Activated T-cell treated with anti-CD3 and anti-CD28 coated beads, Interleukin-2, amount 50 U/mL, for 24 hours (primary cell): ENCODE measurements at regions not wholly inside any gene's neighbourhood (a gene's known extent, or its start where the extent isn't known, plus 50 kb on each side); places are given as distances from the start of the nearest gene placed in this dataset.
"Not testable (repeated sequence)": the region's sequence is repeated elsewhere in the genome, so short reads cannot be mapped to it uniquely, and the experiment has no call there.

Experiments used
- DNase-seq: peaks from one replicate; pipeline ENCODE4 v3.0.0-alpha.2; 2020
- H3K27ac Mint-ChIP-seq: 2 replicates; pipeline ENCODE4 v1.8.0; 2020; ENCODE audit warnings: mild to moderate bottlenecking, mixed read lengths
- H3K27me3 Mint-ChIP-seq: 2 replicates; pipeline ENCODE4 v1.8.0; 2020; ENCODE audit warnings: mixed read lengths
- H3K36me3 Mint-ChIP-seq: 2 replicates; pipeline ENCODE4 v1.8.0; 2020; ENCODE audit warnings: low read depth, mixed read lengths
- H3K4me1 Mint-ChIP-seq: 2 replicates; pipeline ENCODE4 v1.8.0; 2020; ENCODE audit warnings: low read depth, mixed read lengths
- H3K4me3 Mint-ChIP-seq: 2 replicates; pipeline ENCODE4 v1.8.0; 2020; ENCODE audit warnings: mild to moderate bottlenecking, moderate library complexity, mixed read lengths
- H3K9me3 Mint-ChIP-seq: 2 replicates; pipeline ENCODE4 v1.8.0; 2020; ENCODE audit warnings: mixed read lengths

- H3K27me3 Mint-ChIP-seq = peaks cover 3% of the 10 kb centered on the region
- no peak overlapping the region for H3K4me3 Mint-ChIP-seq
- no peaks in the 10 kb centered on the region for H3K36me3 Mint-ChIP-seq
- DNase-seq = no peak
- H3K9me3 Mint-ChIP-seq = peaks cover 3% of the 10 kb centered on the region
- H3K27ac Mint-ChIP-seq = no peak overlapping the region
- no peaks in the 10 kb centered on the region for H3K4me1 Mint-ChIP-seq
Measured at GRCh38 chr4:84338367-84338766, 160.7 kb downstream of the NKX6-1 start.

DNA sequence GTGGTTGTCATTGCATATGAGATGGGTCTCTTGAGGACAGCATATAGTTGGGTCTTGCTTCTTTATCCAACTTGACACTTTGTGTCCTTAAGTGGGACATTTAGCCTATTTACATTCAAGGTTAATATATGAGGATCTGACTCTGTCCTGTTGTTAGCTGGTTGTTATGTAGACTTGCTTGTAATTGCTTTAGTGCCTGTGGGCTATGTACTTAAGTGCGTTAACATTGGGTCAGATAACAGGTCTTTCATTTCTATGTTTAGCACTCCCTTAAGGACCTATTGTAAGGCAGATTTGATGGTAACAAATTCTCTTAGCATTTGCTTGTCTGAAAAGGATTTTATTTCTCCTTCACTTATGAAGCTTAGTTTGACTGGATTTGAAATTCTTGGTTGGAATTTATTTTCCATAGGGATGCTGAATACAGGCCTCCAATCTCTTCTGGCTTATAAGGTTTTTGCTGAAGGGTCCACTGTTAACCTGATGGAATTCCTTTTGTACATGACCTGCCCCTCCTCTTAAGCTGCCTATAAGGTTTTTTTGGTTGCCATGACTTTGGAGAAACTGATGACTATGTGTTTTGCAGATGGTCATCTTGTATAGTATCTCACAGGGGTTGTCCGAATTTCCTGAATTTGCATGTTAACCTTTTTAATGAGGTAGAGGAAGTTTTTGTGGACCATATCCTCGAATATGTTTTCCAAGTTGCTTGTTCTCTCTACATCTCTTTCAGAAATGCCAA, 162.0 kb downstream of the NKX6-1 start:
- no peaks in the 10 kb centered on the region for H3K9me3 Mint-ChIP-seq
- DNase-seq = no peak
- H3K36me3 Mint-ChIP-seq = no peaks in the 10 kb centered on the region
- no peak overlapping the region for H3K4me3 Mint-ChIP-seq
- no peaks in the 10 kb centered on the region for H3K4me1 Mint-ChIP-seq
- H3K27me3 Mint-ChIP-seq = peaks cover 3% of the 10 kb centered on the region
- no peak overlapping the region for H3K27ac Mint-ChIP-seq

DNA sequence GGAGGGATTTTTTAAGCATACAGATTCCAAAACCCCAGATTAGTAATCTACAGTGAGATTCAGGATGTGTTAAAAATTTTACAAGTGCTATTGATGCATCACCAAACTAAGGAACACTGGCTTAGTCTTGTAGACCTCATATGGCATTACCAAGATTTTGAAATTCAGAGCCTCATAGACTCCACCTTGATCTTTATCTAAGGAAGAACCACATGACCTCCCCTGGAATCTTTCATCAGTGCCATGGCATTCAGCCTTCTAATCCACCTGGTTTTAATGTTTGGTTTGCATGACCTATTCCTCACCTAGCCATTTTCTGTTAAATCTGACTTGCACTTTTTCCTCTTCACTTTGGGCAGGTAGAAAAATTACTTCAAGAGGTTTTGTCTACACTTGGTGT, 171.6 kb downstream of the NKX6-1 start:
- peaks cover 4% of the 10 kb centered on the region for H3K9me3 Mint-ChIP-seq
- H3K4me1 Mint-ChIP-seq = no peaks in the 10 kb centered on the region
- H3K36me3 Mint-ChIP-seq = no peaks in the 10 kb centered on the region

GRCh38 chr4:84325625-84326024, 173.5 kb downstream of the NKX6-1 start:
- H3K4me1 Mint-ChIP-seq = no peaks in the 10 kb centered on the region
- H3K4me3 Mint-ChIP-seq = no peak overlapping the region
- H3K36me3 Mint-ChIP-seq = no peaks in the 10 kb centered on the region
- H3K27me3 Mint-ChIP-seq = no peaks in the 10 kb centered on the region
- H3K9me3 Mint-ChIP-seq = no peaks in the 10 kb centered on the region
- DNase-seq = no peak
- no peak overlapping the region for H3K27ac Mint-ChIP-seq

More for the DNA sequence above, 171.6 kb downstream of the NKX6-1 start:
- Mint-ChIP-seq H3K27me3 (no peaks in the 10 kb centered on the region), H3K27ac (no peak overlapping the region), H3K4me3 (no peak overlapping the region)
- DNase-seq = no peak

DNA sequence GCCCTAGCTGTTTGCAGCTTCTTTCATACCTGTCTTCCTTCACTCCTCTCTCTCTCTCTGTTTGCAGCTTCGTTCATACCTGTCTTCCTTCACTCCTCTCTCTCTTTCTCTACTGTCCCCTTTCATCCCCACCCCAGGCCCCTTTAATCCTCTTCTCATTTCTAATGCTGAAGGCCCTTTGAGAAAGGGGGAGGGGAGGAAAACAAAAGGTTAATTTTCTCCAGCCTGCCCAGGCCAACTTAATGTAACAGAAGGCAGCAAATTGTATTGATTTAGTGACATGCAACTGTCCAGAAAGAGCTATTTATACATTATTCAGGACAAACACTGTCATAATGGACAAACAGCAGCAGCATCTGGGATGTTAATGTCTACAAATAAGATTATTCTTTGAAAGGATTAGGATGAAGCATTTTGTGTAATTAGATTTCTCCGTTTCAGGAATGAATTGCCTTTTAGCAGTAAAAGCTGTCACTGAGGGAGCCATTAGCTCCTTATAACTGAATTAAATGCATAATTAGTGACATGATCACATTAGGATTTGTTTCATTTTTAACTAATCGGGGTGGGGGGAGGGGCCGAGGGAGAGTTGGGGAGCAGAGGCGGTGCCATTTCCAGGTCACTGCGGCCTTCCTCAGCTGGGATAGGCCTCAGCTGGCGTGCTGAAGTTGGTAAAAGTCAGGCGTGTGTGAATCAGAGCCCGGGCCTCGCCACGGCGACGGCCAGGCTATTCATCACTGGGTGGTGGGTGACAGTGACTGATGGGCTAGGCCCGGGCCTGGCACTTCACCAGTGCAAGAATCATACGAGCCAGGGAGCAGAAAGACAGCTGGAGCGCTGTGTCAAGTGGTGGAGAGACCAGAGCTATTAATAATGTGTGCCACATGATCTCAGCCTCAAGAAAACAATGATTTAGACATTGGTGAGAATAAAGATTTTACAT, 174.5 kb downstream of the NKX6-1 start:
- no peak overlapping the region for H3K27ac Mint-ChIP-seq

DNA sequence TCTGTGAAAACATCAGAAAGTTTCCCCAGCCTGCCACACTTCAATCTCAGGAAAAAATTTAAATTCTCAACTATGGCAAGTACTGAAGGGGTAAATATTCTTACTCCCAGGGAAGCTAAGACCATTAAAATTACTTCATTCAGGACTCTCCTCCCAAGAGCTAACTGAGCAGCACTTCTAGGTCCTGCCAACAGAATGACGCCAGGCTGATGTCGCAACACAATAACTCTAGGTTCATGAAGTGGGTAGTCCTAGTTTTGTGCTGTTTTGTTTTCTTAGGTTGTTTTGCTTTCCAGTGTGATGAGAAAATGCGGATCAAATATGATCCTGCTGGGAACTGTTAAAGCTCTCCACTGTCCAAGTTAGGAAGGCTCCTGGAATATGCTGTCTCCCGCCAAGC, 180.0 kb downstream of the NKX6-1 start:
- DNase-seq = no peak

More for the DNA sequence above, 174.5 kb downstream of the NKX6-1 start:
- Mint-ChIP-seq H3K4me3 (no peak overlapping the region), H3K27me3 (no peaks in the 10 kb centered on the region), H3K9me3 (no peaks in the 10 kb centered on the region), H3K4me1 (no peaks in the 10 kb centered on the region), H3K36me3 (no peaks in the 10 kb centered on the region)
- DNase-seq = no peak

GRCh38 chr4:84317513-84317912, 181.6 kb downstream of the NKX6-1 start:
- no peaks in the 10 kb centered on the region for H3K36me3 Mint-ChIP-seq
- H3K27ac Mint-ChIP-seq = no peak overlapping the region
- H3K27me3 Mint-ChIP-seq = no peaks in the 10 kb centered on the region
- no peaks in the 10 kb centered on the region for H3K9me3 Mint-ChIP-seq
- H3K4me1 Mint-ChIP-seq = no peaks in the 10 kb centered on the region
- DNase-seq = no peak
- H3K4me3 Mint-ChIP-seq = no peak overlapping the region

More for the DNA sequence above, 180.0 kb downstream of the NKX6-1 start:
- Mint-ChIP-seq H3K27me3 (no peaks in the 10 kb centered on the region), H3K9me3 (no peaks in the 10 kb centered on the region), H3K4me1 (no peaks in the 10 kb centered on the region), H3K36me3 (no peaks in the 10 kb centered on the region), H3K27ac (no peak overlapping the region), H3K4me3 (no peak overlapping the region)

GRCh38 chr4:84312426-84313012, 186.6 kb downstream of the NKX6-1 start:
- Mint-ChIP-seq H3K4me1 (no peaks in the 10 kb centered on the region), H3K9me3 (no peaks in the 10 kb centered on the region), H3K27me3 (no peaks in the 10 kb centered on the region), H3K27ac (no peak overlapping the region), H3K4me3 (no peak overlapping the region), H3K36me3 (no peaks in the 10 kb centered on the region)
- DNase-seq = no peak

GRCh38 chr4:84309191-84309590, 189.9 kb downstream of the NKX6-1 start:
- H3K4me1 Mint-ChIP-seq = no peaks in the 10 kb centered on the region
- no peaks in the 10 kb centered on the region for H3K27me3 Mint-ChIP-seq
- no peak overlapping the region for H3K27ac Mint-ChIP-seq
- no peak overlapping the region for H3K4me3 Mint-ChIP-seq
- no peaks in the 10 kb centered on the region for H3K9me3 Mint-ChIP-seq
- DNase-seq = no peak
- H3K36me3 Mint-ChIP-seq = no peaks in the 10 kb centered on the region

GRCh38 chr4:84298719-84299254, 200.3 kb downstream of the NKX6-1 start:
- not testable (repeated sequence) for H3K9me3 Mint-ChIP-seq, H3K4me3 Mint-ChIP-seq, H3K27ac Mint-ChIP-seq, DNase-seq, H3K36me3 Mint-ChIP-seq, H3K4me1 Mint-ChIP-seq, H3K27me3 Mint-ChIP-seq

DNA sequence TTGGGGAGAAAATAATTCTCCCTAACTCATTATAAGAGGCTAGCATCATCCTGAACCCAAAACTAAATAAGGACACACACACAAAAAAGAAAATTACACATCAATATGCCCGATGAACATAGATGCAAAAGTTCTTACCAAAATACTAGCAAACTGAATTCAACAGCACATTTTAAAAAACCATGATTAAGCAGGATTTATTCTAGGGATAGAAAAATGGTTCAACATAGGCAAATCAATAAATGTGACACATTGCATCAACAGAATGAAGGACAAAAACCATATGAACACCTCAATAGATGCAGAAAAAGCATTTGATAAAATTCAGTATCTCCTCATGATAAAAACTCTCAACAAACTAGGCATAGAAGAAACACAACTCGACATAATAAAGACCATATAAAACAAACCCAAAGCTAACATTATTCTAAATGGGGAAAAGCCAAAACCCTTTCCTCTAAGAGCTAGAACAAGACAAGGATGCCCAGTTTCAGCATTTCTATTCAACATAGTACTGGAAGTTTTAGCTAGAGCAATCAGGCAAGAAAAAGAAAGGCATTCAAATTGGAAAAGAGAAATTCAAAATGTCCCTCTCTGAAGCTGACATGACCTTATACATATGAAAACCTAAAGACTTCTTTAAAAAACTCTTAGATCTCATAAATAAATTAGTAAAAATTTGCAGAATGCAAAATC, 200.9 kb downstream of the NKX6-1 start:
- no peaks in the 10 kb centered on the region for H3K9me3 Mint-ChIP-seq
- H3K4me3 Mint-ChIP-seq = no peak overlapping the region
- no peaks in the 10 kb centered on the region for H3K27me3 Mint-ChIP-seq
- H3K27ac Mint-ChIP-seq = no peak overlapping the region
- no peak for DNase-seq
- H3K4me1 Mint-ChIP-seq = no peaks in the 10 kb centered on the region
- no peaks in the 10 kb centered on the region for H3K36me3 Mint-ChIP-seq

GRCh38 chr4:84291969-84292368, 207.1 kb downstream of the NKX6-1 start:
- Mint-ChIP-seq H3K27me3 (no peaks in the 10 kb centered on the region), H3K4me1 (no peaks in the 10 kb centered on the region), H3K36me3 (no peaks in the 10 kb centered on the region), H3K27ac (no peak overlapping the region), H3K4me3 (no peak overlapping the region), H3K9me3 (peaks cover 10% of the 10 kb centered on the region)
- DNase-seq = no peak

GRCh38 chr4:84286048-84286447, 213.0 kb downstream of the NKX6-1 start:
- Mint-ChIP-seq H3K4me1 (no peaks in the 10 kb centered on the region), H3K27me3 (no peaks in the 10 kb centered on the region), H3K27ac (no peak overlapping the region), H3K36me3 (no peaks in the 10 kb centered on the region), H3K9me3 (peaks cover 10% of the 10 kb centered on the region), H3K4me3 (no peak overlapping the region)
- DNase-seq = no peak

DNA sequence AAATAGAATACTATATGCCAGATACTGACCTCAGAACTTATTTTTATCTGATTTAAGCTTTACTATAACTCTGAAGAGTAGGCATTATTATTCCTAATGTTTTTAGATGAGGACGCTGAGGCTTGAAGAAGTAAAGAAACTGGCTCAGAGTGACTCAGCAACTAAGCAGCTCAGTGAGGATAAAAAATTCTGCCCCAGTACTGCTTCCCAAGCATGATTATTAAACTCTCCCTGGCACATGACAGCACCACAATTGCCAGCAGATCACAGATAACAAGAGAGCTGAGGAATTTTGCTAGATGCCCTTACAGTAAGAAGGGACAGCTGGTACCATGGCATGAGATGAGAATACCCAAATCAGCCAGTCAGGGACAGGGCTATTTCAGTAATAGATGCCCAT, 219.4 kb downstream of the NKX6-1 start:
- no peak for DNase-seq
- no peaks in the 10 kb centered on the region for H3K36me3 Mint-ChIP-seq
- H3K27ac Mint-ChIP-seq = no peak overlapping the region
- H3K9me3 Mint-ChIP-seq = no peaks in the 10 kb centered on the region
- H3K27me3 Mint-ChIP-seq = no peaks in the 10 kb centered on the region
- no peaks in the 10 kb centered on the region for H3K4me1 Mint-ChIP-seq
- no peak overlapping the region for H3K4me3 Mint-ChIP-seq
